ENCODE measurements at regions not wholly inside any gene's neighbourhood (a gene's known extent, or its start where the extent isn't known, plus 50 kb on each side); places are given as distances from the start of the nearest gene placed in this dataset.
"Not testable (repeated sequence)": the region's sequence is repeated elsewhere in the genome, so short reads cannot be mapped to it uniquely, and the experiment has no call there.

GRCh38 chr12:73998894-73999293 lies 538.7 kb upstream of the ATXN7L3B start:
- Mint-ChIP-seq H3K4me3 (no peak overlapping the region), H3K27ac (no peak overlapping the region), H3K36me3 (ENCODE audit: low read depth) (no peaks in the 10 kb centered on the region), H3K27me3 (ENCODE audit: low read depth) (no peaks in the 10 kb centered on the region), H3K4me1 (ENCODE audit: low read depth) (no peaks in the 10 kb centered on the region), H3K9me3 (ENCODE audit: insufficient read depth) (no peaks in the 10 kb centered on the region)
- ATAC-seq (no peak), DNase-seq (no peak)
- ChIA-PET POLR2A (no interaction called here), CTCF (no interaction called here)

- Mint-ChIP-seq H3K27me3 (ENCODE audit: low read depth) (no peaks in the 10 kb centered on the region), H3K27ac (no peak overlapping the region), H3K4me3 (no peak overlapping the region), H3K9me3 (ENCODE audit: insufficient read depth) (no peaks in the 10 kb centered on the region), H3K36me3 (ENCODE audit: low read depth) (no peaks in the 10 kb centered on the region), H3K4me1 (ENCODE audit: low read depth) (no peaks in the 10 kb centered on the region)
- no peak for DNase-seq
- no peak for ATAC-seq
- CTCF ChIA-PET: no interaction called here
- POLR2A ChIA-PET: no interaction called here
Measured at GRCh38 chr12:74015118-74015517, 522.5 kb upstream of the ATXN7L3B start.

GRCh38 chr12:74016324-74016723 lies 521.3 kb upstream of the ATXN7L3B start:
- CTCF ChIA-PET; H3K27me3 Mint-ChIP-seq (ENCODE audit: low read depth); H3K4me1 Mint-ChIP-seq (ENCODE audit: low read depth); H3K36me3 Mint-ChIP-seq (ENCODE audit: low read depth); H3K4me3 Mint-ChIP-seq; ATAC-seq; H3K27ac Mint-ChIP-seq; DNase-seq; POLR2A ChIA-PET; H3K9me3 Mint-ChIP-seq (ENCODE audit: insufficient read depth): not testable (repeated sequence)

- no peak overlapping the region for H3K4me3 Mint-ChIP-seq
- ATAC-seq (no peak), DNase-seq (no peak)
- ChIA-PET CTCF (no interaction called here), POLR2A (no interaction called here)
- H3K27me3 Mint-ChIP-seq (ENCODE audit: low read depth): no peaks in the 10 kb centered on the region
- no peaks in the 10 kb centered on the region for H3K9me3 Mint-ChIP-seq (ENCODE audit: insufficient read depth)
- H3K27ac Mint-ChIP-seq: no peak overlapping the region
- H3K36me3 Mint-ChIP-seq (ENCODE audit: low read depth): no peaks in the 10 kb centered on the region
- H3K4me1 Mint-ChIP-seq (ENCODE audit: low read depth): no peaks in the 10 kb centered on the region
Measured at GRCh38 chr12:74018849-74019248, 518.8 kb upstream of the ATXN7L3B start.

DNA sequence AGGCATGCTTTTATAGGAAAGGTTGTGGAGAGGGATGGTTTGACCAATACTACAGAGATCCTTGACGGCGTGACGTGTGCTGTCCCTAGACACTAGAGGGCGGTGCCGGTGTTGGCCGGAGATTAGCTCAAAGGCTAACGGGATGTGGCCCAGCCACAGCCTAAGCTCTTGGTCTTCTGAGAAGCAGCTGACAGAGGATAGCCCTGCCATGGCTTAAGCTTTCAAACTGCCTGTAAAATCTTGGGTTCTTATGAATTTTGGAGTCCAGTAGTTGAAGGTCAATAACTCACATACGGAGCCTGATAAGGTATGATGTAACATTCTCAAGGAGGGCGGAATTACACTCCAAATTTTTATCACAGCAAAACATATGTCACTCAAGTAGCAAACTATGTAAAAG lies 515.7 kb upstream of the ATXN7L3B start:
- H3K36me3 Mint-ChIP-seq (ENCODE audit: low read depth): no peaks in the 10 kb centered on the region
- H3K27me3 Mint-ChIP-seq (ENCODE audit: low read depth): no peaks in the 10 kb centered on the region
- no peaks in the 10 kb centered on the region for H3K9me3 Mint-ChIP-seq (ENCODE audit: insufficient read depth)
- DNase-seq (peak; percentile 23), ATAC-seq (peak; percentile 60)
- ChIA-PET POLR2A (no interaction called here), CTCF (no interaction called here)
- H3K4me1 Mint-ChIP-seq (ENCODE audit: low read depth): no peaks in the 10 kb centered on the region
- no peak overlapping the region for H3K27ac Mint-ChIP-seq
- no peak overlapping the region for H3K4me3 Mint-ChIP-seq

- CTCF ChIA-PET: no interaction called here
Measured at GRCh38 chr12:74031045-74031444, 506.6 kb upstream of the ATXN7L3B start.

DNA sequence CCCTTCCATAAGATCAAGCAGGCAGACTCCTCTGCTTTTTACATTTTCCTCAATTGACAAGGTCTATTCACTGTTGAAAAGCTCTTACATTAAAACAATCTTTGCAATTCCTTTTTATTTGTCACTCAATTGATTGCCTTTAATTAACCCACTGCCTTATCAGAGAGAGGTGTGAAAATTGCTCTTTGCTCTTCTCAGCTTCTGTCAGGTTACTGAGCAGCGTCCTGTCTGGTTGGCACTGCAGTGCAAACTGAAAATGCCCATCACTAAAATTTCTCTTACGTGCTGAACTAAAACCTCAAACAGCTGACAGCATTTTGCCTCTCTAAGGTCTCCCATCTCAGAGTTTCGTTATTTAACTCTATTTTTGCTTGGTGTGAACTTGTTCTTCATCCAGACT lies 504.1 kb upstream of the ATXN7L3B start:
- POLR2A ChIA-PET: no interaction called here
- no peak overlapping the region for H3K27ac Mint-ChIP-seq
- H3K36me3 Mint-ChIP-seq (ENCODE audit: low read depth): no peaks in the 10 kb centered on the region

More at GRCh38 chr12:74031045-74031444, 506.6 kb upstream of the ATXN7L3B start:
- H3K27ac Mint-ChIP-seq: no peak overlapping the region
- ATAC-seq (no peak), DNase-seq (no peak)
- POLR2A ChIA-PET: no interaction called here
- no peak overlapping the region for H3K4me3 Mint-ChIP-seq
- no peaks in the 10 kb centered on the region for H3K9me3 Mint-ChIP-seq (ENCODE audit: insufficient read depth)
- no peaks in the 10 kb centered on the region for H3K4me1 Mint-ChIP-seq (ENCODE audit: low read depth)
- H3K36me3 Mint-ChIP-seq (ENCODE audit: low read depth): no peaks in the 10 kb centered on the region
- no peaks in the 10 kb centered on the region for H3K27me3 Mint-ChIP-seq (ENCODE audit: low read depth)

DNA sequence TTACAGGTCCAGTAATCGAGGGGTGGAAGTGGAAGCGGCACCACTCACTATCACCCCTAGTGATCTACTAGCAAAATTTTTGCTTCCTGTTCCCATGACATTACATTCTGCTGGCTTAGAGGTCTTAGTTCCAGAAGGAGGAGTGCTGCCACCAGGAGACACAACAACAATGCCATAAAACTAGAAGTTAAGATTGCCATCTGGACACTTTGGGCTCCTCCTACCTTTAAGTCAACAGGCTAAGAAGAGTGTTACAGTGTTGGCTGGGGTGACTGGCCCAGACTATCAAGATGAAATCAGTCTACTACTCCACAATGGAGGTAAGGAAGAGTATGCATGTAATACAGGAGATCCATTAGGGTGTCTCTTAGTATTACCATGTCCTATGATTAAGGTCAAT lies 498.5 kb upstream of the ATXN7L3B start:
- H3K4me1 Mint-ChIP-seq (ENCODE audit: low read depth); POLR2A ChIA-PET; DNase-seq; ATAC-seq; H3K9me3 Mint-ChIP-seq (ENCODE audit: insufficient read depth); H3K36me3 Mint-ChIP-seq (ENCODE audit: low read depth); CTCF ChIA-PET; H3K27me3 Mint-ChIP-seq (ENCODE audit: low read depth); H3K4me3 Mint-ChIP-seq; H3K27ac Mint-ChIP-seq: not testable (repeated sequence)

More for the DNA sequence above, 504.1 kb upstream of the ATXN7L3B start:
- H3K27me3 Mint-ChIP-seq (ENCODE audit: low read depth): no peaks in the 10 kb centered on the region
- H3K4me1 Mint-ChIP-seq (ENCODE audit: low read depth): no peaks in the 10 kb centered on the region
- CTCF ChIA-PET: interaction anchor here (0.8 kb wide), 1 partner anchor 450 kb away, joined by 3 read pairs; no protein-coding TSS in a partner anchor
- ATAC-seq (no peak), DNase-seq (no peak)
- no peak overlapping the region for H3K4me3 Mint-ChIP-seq
- no peaks in the 10 kb centered on the region for H3K9me3 Mint-ChIP-seq (ENCODE audit: insufficient read depth)

GRCh38 chr12:74043343-74043742 lies 494.3 kb upstream of the ATXN7L3B start:
- ATAC-seq (no peak), DNase-seq (no peak)
- no peak overlapping the region for H3K27ac Mint-ChIP-seq
- ChIA-PET CTCF (no interaction called here), POLR2A (no interaction called here)
- no peaks in the 10 kb centered on the region for H3K36me3 Mint-ChIP-seq (ENCODE audit: low read depth)
- H3K4me1 Mint-ChIP-seq (ENCODE audit: low read depth): no peaks in the 10 kb centered on the region
- H3K27me3 Mint-ChIP-seq (ENCODE audit: low read depth): no peaks in the 10 kb centered on the region
- no peaks in the 10 kb centered on the region for H3K9me3 Mint-ChIP-seq (ENCODE audit: insufficient read depth)
- no peak overlapping the region for H3K4me3 Mint-ChIP-seq

DNA sequence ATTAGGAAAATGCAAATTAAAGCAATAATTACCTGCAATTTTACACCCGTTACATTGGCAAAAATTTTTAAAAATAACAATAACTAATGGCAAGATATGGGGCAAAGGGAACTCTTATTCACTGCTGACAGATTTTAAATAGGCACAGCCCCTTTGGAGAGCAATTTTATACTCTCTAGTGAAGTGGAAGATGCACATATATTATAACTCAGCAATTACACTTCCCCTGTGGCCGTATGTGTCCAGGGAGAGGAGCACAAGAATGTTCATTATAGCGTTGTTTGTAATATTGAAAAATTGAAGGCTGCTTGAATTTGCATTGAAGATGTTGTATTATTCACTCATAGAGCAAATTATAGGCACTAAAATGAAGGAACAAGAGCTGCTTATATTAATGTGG lies 488.3 kb upstream of the ATXN7L3B start:
- Mint-ChIP-seq H3K36me3 (ENCODE audit: low read depth) (no peaks in the 10 kb centered on the region), H3K27ac (no peak overlapping the region), H3K4me1 (ENCODE audit: low read depth) (no peaks in the 10 kb centered on the region), H3K27me3 (ENCODE audit: low read depth) (no peaks in the 10 kb centered on the region), H3K9me3 (ENCODE audit: insufficient read depth) (no peaks in the 10 kb centered on the region), H3K4me3 (no peak overlapping the region)
- POLR2A ChIA-PET: no interaction called here
- DNase-seq (no peak), ATAC-seq (no peak)
- CTCF ChIA-PET: no interaction called here

- Mint-ChIP-seq H3K36me3 (ENCODE audit: low read depth) (no peaks in the 10 kb centered on the region), H3K4me1 (ENCODE audit: low read depth) (no peaks in the 10 kb centered on the region), H3K4me3 (no peak overlapping the region), H3K27ac (no peak overlapping the region), H3K27me3 (ENCODE audit: low read depth) (no peaks in the 10 kb centered on the region), H3K9me3 (ENCODE audit: insufficient read depth) (no peaks in the 10 kb centered on the region)
- ChIA-PET POLR2A (no interaction called here), CTCF (no interaction called here)
- ATAC-seq (no peak), DNase-seq (no peak)
Measured at GRCh38 chr12:74051848-74052247, 485.8 kb upstream of the ATXN7L3B start.

GRCh38 chr12:74066476-74066875 lies 471.2 kb upstream of the ATXN7L3B start:
- no peaks in the 10 kb centered on the region for H3K4me1 Mint-ChIP-seq (ENCODE audit: low read depth)
- H3K36me3 Mint-ChIP-seq (ENCODE audit: low read depth): no peaks in the 10 kb centered on the region
- no peak for ATAC-seq
- no peaks in the 10 kb centered on the region for H3K27me3 Mint-ChIP-seq (ENCODE audit: low read depth)
- DNase-seq: no peak
- CTCF ChIA-PET: no interaction called here
- no peaks in the 10 kb centered on the region for H3K9me3 Mint-ChIP-seq (ENCODE audit: insufficient read depth)
- H3K27ac Mint-ChIP-seq: no peak overlapping the region
- POLR2A ChIA-PET: no interaction called here
- no peak overlapping the region for H3K4me3 Mint-ChIP-seq

- H3K4me1 Mint-ChIP-seq (ENCODE audit: low read depth): no peaks in the 10 kb centered on the region
- ChIA-PET CTCF (no interaction called here), POLR2A (no interaction called here)
- H3K27ac Mint-ChIP-seq: no peak overlapping the region
- ATAC-seq (no peak), DNase-seq (no peak)
- H3K4me3 Mint-ChIP-seq: no peak overlapping the region
- H3K9me3 Mint-ChIP-seq (ENCODE audit: insufficient read depth): no peaks in the 10 kb centered on the region
- H3K36me3 Mint-ChIP-seq (ENCODE audit: low read depth): no peaks in the 10 kb centered on the region
- no peaks in the 10 kb centered on the region for H3K27me3 Mint-ChIP-seq (ENCODE audit: low read depth)
Measured at GRCh38 chr12:74071182-74071581, 466.5 kb upstream of the ATXN7L3B start.

Measured in activated CD8-positive, alpha-beta T cell treated with anti-CD3 and anti-CD28 coated beads, Interleukin-2, amount 10 ng/mL, durations not matched to agents 7 days and 5 days (primary cell).